A172 (cell line): ENCODE measurements at regions not wholly inside any gene's neighbourhood (a gene's known extent, or its start where the extent isn't known, plus 50 kb on each side); places are given as distances from the start of the nearest gene placed in this dataset.

Experiments
- DNase-seq: peaks from one replicate; pipeline ENCODE4 v3.0.0-alpha.2; 2015; ENCODE audit warnings: low spot score

- DNase-seq, result no peak
Observed at GRCh38 chr7:36096460-36097095, 56.5 kb upstream of the EEPD1 start.

GRCh38 chr7:36098096-36098495 is 55.0 kb upstream of the EEPD1 start:
- no peak for DNase-seq

GRCh38 chr7:36100226-36100625 is 52.8 kb upstream of the EEPD1 start:
- DNase-seq, result no peak

- no peak for DNase-seq
Observed at GRCh38 chr7:36100634-36101033, 52.4 kb upstream of the EEPD1 start.
